Kidney glomerular epithelial cell (primary cell): ENCODE measurements at regions not wholly inside any gene's neighbourhood (a gene's known extent, or its start where the extent isn't known, plus 50 kb on each side); places are given as distances from the start of the nearest gene placed in this dataset.

ENCODE experiments used
- DNase-seq: peaks from one replicate; lab custom pipeline; 2025; lab: John Stamatoyannopoulos, UW

DNA sequence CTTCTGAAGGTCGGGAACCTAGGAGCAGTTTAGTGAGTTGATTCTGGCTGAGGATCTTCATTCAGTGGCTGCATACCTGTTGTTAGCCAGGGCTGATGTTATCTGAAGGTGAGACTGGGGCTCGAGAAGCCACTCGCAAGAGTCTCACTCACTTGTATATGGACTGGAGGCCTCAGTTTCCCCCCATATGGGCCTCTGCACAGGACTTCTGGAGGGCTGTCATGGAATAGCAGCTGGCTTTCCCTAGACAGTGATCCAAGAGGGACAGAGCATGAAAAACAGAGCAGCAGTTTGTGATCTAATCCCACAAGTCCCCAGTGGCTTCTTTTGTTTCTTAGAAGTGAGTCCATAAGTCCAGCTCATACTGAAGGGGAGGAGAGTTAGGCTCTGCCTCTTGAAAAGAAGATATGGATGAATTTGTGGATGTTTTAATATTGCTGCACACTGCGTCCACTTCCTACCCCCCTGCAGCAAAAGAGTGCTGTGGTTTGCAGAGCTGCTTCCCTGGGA lies 623.4 kb downstream of the CDH26 start:
- DNase-seq: no peak

DNA sequence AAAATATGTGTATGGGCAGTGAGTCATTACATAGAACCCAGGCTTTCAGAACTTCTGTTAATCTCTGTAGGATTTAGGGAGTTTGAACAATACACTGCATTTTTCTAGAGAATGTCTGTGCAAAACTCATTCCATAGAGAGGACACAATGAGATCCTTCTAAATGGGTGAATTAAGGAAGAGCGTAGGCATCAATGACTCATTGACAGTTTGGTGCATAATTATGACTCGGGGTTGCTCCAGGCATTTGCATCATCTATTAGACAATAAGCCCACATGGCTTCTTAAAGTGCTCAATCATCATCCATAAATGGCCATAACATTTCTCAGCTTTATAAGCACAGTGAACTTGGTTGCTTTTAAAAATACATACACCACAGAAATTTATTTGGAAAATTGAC lies 625.5 kb downstream of the CDH26 start:
- no peak for DNase-seq

DNA sequence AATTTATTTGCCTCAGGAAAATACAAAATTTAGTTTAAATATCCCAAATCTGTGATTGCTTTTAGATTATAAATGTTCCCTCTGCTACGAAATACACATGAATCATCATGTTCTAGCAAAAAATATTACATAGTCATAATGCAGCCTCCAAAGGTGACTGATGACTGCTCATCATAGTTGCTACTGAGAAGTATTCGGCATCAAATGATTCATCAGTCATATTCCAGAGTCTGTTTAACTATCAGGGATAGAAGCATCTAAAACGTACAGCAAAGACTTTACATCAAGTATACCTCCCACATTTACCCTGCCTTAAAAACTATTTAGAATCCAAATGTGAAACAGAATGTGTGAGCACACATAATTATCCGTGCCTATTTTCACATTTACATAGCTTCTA lies 626.0 kb downstream of the CDH26 start:
- no peak for DNase-seq

DNA sequence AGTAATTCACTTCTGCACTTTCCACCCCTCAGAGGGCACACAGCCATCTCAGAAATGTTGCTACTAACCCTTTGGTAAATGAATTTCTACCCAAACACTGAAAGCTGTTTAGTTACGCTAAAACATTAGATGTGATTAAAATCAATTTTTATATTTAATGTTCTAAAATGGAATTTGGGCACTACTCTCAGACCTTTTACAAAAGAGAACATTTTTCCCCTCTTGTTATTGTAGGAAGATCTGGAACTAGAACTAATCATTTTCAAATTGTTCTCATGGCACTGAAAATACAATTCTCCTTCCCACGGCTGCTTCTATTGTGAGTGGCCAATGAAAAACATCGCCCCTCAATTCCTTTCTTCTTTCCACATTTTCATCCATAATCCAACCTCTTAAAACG lies 627.4 kb downstream of the CDH26 start:
- no peak for DNase-seq

DNA sequence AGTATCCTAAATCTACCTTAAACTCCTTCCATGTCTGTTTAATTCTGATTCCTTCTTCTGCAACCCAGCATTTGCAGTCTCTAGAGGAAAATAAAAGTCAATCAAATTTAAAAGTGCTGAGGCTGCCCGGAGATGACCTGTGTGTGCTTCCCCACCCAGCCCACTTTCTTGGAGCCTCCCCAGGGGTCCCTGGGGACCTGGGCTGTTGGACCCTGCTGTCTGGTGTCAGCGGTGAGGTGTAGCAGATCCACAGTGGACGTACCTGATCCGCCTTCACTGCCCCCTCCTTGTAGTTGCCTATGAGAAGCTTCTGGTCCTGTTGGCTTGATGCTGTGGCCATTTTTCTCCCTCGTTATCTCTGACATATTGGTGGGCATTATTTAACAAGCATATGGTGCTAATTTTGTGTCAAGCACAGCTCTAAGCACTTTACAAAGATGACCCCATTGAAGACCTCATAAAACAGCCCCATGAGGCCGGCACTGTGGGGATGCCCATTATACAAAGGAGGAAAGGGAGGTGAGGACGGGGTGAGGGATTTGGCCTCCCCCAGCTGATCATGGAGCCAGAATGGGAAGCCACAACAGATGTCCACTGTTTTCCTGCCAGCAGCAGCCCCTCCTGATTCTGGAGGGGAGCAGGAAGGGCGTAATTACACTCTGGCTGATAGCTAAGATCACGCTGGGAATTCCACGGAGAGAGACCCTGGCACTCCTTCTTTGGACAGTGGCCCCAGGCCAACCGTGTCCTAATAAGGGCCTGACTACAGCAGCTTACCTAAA lies 628.2 kb downstream of the CDH26 start:
- DNase-seq: no peak

DNA sequence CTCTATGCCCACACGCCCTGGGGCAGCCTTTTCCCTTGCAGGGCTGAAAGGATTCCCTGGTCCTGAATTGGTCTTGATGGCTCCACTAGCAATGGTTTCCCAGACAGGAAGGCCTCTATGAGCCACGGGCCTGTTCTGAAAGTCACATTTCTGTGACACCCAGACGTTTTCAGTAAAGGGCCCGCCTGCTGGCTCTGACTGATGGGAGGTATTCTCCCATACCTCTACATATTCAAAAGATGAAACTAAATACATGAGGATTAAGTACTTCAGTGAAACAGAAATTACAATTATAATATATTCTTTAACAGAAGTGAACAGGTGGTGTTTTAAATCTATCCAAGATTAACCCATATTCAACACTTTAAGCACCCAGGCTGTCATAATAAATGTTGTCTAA lies 629.8 kb downstream of the CDH26 start:
- no peak for DNase-seq

DNA sequence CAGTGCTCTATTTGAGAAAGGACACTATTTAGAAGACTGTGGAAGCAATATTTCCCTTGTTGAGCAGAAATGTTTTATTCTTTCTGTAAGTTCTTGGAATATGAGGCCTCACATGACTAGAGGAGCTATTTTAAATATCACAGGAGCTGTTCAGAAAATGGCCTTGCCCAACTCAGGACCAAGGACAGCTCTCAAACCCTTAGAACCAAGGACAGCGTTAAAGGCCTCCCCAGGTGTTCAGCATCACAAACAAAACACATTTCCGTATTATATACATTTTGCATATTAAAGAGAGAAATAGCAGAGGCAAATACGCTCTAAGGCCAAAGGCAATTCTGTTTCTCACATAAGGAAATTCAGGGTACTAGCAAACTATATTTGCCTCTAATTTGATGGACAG lies 631.4 kb downstream of the CDH26 start:
- no peak for DNase-seq

DNA sequence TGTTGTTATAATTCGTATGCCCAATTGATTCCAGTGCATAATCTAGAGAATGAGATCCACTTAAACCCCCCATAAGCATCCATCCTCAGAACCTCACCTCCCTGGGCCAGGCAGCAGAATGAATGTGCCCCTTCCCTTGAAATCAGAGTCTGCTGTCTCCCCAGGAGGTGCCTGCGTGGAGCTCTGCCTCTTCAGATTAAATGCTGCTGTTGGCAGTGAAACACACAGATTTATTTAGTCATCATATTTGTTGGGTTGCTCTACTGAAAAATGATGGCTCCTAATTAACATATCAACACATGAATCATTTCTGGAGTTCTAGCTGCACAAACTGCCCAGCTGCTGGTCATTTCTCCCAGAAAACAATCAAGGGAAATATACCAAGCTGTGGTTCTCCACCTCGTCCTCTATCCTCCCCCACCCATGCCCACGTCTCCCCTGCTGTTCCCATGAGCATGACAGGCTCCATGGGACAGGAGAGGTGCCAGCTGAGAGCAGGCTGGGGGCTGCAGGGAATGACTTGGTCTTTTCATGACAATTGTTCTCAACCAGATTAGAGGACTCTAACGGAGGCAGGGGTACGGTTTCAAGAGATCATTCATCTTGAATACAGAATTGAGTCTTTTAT lies 633.1 kb downstream of the CDH26 start:
- no peak for DNase-seq

DNA sequence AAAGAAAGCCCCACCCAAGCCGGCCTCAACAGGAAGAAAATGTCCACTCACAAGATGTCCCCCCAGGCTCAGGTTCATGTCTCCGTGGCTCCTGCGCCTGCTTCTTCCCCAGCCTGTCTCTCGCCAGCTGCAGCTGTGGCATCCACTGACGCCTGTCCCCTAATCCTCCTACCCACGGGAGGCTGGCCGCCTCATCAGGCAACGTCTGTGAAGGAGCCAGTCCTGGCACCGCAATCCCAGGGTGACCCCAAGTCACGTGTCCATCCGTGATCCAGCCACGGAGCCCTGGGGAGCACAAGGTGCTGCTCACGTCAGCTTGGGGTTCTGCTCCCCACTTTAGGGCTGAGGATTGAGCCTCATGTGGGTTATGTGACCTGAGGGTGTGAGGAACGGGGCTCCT lies 640.3 kb downstream of the CDH26 start:
- no peak for DNase-seq

DNA sequence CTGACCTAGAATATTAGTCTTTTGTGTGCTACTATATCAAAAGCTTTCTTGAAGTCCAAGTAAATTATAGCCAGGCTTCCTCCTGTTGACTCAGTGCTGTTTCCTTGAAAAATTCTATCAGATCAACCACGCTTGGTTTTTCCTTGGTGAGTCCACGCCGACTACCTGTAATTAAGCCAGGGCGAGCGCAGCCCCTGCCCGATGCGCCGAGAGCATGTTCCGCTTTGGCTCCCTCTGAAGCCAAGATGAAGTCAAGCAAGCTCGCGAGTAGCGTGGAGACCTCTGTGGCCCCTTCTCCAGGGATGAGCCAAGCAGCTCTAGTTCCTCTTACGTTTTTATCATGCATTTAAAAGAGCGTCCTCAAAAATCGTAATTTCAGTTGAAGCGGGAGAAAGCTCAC lies 641.2 kb downstream of the CDH26 start:
- no peak for DNase-seq

DNA sequence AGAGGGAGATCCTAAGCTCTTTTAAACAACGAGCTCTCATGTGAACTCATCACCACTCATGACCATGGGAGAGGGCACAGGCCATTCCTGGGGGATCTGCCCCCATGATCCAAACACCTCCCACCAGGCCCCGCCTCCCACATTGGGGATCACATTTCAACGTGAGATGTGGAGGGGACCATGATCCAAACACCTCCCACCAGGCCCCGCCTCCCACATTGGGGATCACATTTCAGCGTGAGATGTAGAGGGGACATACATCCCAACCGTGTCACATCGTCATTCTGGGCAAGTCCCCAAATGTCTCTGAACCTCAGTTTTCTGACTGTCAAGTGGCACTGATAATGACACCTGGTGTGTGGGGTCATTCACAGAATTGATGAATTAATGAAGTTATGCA lies 641.8 kb downstream of the CDH26 start:
- DNase-seq: no peak

DNA sequence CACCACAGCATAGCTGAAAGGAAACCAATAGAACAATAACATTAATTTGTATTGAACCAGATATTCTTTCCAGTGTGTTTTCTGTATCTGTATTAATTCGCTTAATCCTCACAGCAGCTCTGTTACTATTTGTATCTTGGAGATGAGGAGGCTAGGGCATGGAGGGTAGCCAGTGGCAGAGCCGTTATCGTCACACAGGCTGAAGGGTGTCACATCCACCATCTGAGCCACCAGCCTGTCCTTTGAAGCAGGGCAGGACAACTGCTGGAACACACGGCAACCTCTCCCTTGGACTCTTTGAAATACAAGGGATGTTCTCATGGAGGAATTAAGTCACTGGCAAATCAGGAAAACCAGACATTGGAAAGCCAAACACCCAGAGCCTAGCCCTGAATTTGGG lies 628.0 kb upstream of the CDH4 start:
- no peak for DNase-seq

DNA sequence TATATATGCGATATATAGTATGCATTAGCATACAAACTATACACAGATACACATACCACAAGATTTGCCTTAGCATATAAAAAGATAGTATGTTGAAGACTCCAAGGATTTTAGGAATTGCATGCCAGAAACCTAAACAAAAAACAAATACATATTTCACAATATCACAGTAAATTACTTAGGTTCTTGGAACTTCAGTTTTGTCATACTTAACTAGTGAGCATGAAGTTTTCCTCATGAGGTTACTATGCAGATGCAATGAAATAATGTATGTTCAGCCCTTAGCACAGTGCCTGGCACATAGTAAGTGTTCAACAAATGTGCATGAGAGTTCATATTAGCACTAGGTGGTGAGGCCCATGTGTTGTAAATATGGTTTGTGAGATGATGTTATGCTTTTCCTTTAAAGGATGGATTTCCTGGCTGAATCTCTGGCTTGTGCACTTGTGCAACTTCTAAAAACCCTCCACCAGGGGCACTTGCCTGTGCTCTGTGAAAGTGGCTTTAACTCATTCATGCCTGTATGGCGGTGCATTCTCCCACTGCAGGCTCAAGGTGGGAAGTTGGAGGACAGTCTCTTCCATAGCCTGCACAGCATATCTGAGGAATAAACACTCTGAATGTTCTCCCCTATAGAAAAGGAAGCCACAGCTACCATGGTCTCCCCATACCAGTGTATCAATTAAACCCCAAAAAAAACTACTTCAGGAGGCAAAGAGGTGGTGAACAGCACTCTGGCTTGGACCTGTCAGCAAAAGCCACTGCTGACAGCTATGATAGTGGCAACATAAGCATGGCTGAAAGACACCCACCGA lies 624.1 kb upstream of the CDH4 start:
- no peak for DNase-seq

DNA sequence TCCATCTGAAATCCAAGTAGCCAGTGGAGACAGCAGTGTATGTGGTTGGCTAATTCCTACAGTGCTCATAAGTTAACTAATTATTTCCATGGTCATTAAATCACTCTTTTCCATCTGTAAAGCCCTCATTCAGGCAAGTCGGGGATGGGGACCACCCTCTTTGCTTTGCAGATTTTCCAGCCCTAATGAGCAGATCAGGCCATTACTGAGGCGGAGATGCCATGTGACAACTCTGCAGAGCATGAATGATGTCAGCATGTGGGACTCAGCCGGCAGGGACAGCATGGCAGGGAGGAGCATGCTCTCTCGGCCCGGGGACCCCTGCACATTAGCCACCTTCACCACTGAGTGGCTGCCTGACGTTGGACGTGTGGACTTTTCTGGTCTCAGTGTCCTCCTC lies 623.3 kb upstream of the CDH4 start:
- DNase-seq: no peak

DNA sequence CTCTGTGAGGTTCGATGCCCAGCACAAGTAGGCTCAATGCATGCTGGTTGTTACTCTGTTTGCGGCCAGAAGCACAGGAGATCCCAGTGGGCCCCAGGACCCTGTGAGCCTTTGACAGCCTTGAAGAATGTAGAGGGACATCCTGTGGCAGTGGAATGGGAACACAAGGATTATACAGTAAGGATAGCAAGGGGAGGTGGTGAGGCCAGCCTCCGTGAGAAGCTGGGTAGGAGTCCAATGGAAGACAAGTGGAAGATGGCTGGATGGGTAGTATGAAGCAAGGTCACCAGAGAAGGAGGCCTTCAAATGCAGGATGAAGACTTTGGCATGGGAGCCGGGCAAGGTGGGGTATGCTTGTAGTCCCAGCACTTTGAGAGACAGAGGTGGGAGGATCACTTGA lies 622.9 kb upstream of the CDH4 start:
- no peak for DNase-seq

DNA sequence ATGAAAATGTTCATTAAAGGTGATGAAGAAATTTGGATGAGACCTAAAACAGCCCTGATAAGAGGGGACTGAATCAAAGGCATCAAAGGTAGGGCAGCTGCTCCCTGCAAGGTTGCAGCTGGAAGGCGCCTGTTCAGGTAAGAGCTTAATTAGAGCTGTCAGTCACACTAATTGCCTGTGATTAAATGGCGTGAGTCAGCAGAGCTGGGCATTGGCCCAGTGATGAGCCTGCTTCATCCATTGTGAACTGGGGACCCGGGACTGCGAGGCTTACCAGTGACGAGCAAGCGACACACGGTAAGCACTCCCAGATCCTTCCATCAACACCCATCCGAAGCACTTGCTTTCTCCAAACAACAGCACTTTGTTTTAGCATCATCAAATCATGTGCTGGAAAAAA lies 621.5 kb upstream of the CDH4 start:
- DNase-seq: no peak

DNA sequence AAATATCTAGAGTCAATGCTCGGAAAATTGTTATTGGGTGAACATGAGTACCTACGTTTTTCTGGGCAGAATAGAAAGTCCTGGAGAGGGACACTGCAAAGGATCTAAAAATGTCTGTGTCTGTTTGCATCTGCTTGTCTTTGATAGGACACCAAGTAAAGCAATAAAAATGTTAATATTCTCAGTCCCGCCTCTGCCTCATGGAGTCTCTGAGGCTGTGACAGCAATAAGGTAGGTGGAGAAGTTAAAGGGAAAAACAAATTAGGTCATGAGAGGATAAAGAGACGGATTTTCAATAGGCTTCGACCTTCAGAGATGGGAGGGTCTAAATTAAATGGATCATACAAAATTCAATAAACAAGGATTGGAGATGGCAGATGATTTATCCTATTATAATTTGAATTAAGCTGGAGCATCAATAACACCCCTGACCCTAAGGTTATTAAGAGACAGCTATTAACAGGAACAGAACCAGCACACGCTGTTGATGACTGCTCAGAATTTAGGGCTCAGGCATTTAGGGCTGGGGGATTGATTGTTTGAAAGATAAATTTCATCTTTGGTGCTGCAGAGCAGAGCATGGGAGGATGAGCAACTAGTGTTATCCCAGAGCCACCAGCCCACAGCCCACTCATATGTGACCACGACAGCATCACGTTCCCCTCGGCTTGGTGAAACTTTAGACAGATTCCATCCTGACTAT lies 620.3 kb upstream of the CDH4 start:
- no peak for DNase-seq

DNA sequence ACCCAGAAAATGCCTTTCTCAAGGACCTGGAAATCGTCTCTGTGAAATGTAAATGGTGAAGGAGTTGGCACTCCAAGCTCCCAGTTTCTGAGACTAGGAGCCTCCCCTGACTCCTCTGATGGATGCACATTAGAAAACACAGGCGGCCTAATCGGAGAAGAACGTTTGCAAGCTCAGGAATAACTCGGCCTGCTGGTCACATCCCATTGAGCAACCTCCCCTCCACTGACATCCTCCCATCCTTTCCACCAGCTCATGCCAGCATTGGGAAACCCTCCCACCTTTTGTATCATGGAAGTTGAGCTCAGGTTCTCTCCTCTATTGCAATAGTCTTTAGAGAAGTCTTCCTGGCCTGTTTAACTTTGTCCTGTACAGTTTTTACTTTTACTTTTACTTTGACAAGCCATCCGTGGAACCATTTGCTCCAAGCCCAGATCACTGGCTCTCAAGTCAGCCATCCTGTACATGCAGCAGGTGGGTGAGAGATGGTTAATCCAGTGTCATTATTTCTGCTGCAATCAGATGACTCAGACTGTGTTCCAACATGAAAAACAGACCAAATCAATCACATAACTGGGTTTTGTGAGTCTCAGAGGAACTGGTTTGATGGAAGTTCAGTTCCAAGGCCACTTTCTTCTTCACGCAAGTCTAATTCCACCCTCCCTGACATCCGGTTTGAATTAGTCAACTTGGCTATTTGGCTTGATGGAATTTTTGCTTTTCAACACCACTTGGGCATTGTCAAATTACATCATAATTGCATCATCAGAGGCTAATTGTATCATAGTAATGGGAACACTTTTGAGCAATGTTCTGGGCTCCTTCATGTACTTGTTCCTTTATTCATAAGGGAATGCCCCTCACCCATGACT lies 619.4 kb upstream of the CDH4 start:
- no peak for DNase-seq

DNA sequence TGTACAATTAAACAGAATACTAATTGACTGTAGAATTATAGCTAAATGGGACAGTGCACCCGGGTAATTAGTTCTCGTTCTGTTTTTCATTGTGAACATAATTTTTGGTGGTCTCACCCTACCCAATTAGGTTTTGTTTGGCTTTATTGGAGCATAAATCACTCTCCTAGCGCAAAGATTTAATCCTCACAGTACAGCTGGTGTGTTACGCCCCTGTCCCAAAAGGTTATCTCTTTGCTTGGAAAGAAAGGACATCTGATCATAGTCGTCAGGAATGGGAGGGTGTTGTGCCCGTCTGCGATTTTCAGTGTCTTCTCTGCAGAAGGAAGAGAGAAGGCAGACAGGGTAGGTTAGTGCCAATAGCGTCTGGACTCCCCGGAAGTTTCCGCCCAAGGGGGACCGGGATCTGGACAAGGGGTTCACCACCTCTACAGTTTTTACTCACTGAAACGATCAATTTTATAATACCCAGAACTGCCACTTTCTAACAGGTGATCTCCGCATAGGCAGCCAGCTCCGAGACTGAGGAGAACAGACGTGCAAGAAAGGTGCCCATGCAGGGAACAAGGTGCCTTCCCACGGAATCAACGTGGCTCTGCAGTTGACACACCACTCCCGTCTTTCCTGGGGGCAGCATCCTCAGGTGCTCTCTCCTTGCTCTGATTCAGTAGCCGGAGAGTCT lies 617.4 kb upstream of the CDH4 start:
- no peak for DNase-seq

DNA sequence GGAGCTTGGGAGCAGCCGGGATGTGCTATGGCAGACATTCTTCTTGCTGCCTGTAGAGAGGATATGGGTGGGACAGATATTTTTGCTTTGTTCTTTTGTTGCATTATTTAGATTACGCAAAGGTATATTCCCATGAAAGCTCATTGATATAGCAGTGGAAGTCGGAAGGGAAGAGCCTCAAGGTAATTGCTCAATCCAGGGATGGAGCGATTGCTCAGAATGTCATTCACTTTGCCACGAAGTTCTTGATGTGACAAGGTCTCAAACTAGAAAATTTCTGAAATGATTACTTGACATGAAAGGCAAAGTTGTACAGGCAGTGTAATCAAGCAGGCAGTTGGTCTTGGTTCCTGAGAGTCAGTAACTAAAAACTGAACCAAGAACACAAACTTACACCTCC lies 615.6 kb upstream of the CDH4 start:
- no peak for DNase-seq

DNA sequence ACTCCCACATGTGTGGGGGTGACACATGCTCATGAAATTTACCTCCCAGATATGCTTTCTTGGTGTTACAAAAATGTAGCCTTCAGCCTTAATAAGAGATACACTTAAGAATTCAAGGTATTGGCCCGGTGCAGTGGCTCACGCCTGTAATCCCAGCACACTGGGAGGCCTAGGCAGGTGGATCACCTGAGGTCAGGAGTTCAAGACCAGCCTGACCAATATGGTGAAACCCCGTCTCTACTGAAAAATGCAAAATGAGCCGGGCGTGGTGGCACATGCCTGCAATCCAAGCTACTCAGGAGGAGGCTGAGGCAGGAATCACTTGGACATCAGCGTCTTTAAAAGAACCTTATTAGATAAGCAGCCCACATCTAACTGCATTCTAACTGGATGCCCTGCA lies 614.3 kb upstream of the CDH4 start:
- no peak for DNase-seq
